HCT116 (cell line): ENCODE measurements at regions not wholly inside any gene's neighbourhood (a gene's known extent, or its start where the extent isn't known, plus 50 kb on each side); places are given as distances from the start of the nearest gene placed in this dataset.

ENCODE experiments used
- ATAC-seq: fragments of 200-7000 bp; cut with Tn5 transposase; 2 replicates; pipeline ENCODE4 v1.9.1; 2020; ENCODE audit warnings: mild to moderate bottlenecking, moderate library complexity
- BruUV-seq: library from RNA; stranded (reverse); fragments of 400-500 nt; replicated peaks from 2 replicates; lab custom pipeline; 2021; lab: Mats Ljungman, UMichigan
- CTCF ChIA-PET: fragments of 300-600 bp; sonication (Branson Sonifier 250); formaldehyde crosslinking; loops from one replicate; lab custom pipeline; 2021; ENCODE audit warnings: antibody characterized with exemption; lab: Charles Lee
- POLR2A ChIA-PET: fragments of 300-600, 350-600 bp; sonication (Branson Sonifier 250); formaldehyde crosslinking; loops from one replicate; lab custom pipeline; 2021; ENCODE audit warnings: antibody characterized with exemption; lab: Charles Lee
- RAD21 ChIA-PET, 2 experiments: fragments of 300-600 bp; sonication (Branson Sonifier 250); formaldehyde crosslinking; loops; one replicate each; lab custom pipeline; 2023; ENCODE audit warnings: low total read pairs in 2 of 2; ENCODE audit not compliant: uncharacterized antibody in 2 of 2, unreplicated experiment in 2 of 2, low non-redundant PET in 1 of 2; lab: Charles Lee
- DNase-seq: peaks from one replicate; pipeline ENCODE4 v3.0.0-alpha.2; 2010; ENCODE audit warnings: low read depth, low spot score
- H2AFZ ChIP-seq: fragments of 200-600 bp; shearing (Covaris generic), sonication (generic); 2 replicates; pipeline ENCODE4 v1.6.1; 2017; ENCODE audit warnings: low read depth, mixed run types, mixed read lengths, antibody characterized with exemption, low read length; ENCODE audit not compliant: poor library complexity, severe bottlenecking
- H3K27ac ChIP-seq: 2 replicates; pipeline ENCODE4 v1.5.1; 2012; ENCODE audit warnings: low read depth, low read length
- H3K27me3 ChIP-seq: fragments of 200-600 bp; sonication (generic); 2 replicates; pipeline ENCODE4 v1.6.1; 2016; ENCODE audit warnings: mixed run types, low read length, mixed read lengths; ENCODE audit not compliant: insufficient read depth
- H3K36me3 ChIP-seq, 2 experiments: fragments of 200-500 bp in 1 of 2; fragments of 200-600 bp in 1 of 2; sonication (Bioruptor generic) in 1 of 2; sonication (generic) in 1 of 2; 2 replicates each; pipeline versions ENCODE4 v1.5.1 to v1.6.1; 2014 to 2016; ENCODE audit warnings: low read length in 2 of 2, inconsistent platforms in 1 of 2, mixed read lengths in 1 of 2, mixed run types in 1 of 2; ENCODE audit not compliant: insufficient read depth in 2 of 2, control insufficient read depth in 1 of 2
- H3K4me1 ChIP-seq, 2 experiments: fragments of 200-600 bp in 1 of 2; sonication (generic) in 1 of 2; 2 replicates each; pipeline versions ENCODE4 v1.5.1 to v1.6.1; 2012 to 2017; ENCODE audit warnings: low read length in 2 of 2, inconsistent platforms in 1 of 2, mild to moderate bottlenecking in 1 of 2, mixed read lengths in 1 of 2, mixed run types in 1 of 2, moderate library complexity in 1 of 2; ENCODE audit not compliant: insufficient read depth in 2 of 2, control insufficient read depth in 1 of 2
- H3K4me2 ChIP-seq: fragments of 200-600 bp; sonication (generic); 2 replicates; pipeline ENCODE4 v1.6.1; 2017; ENCODE audit warnings: mixed run types, low read length, mixed read lengths
- H3K4me3 ChIP-seq, 2 experiments: fragments of 200-600 bp in 1 of 2; sonication (generic) in 1 of 2; replicated peaks in 1 of 2; 2 replicates each; pipeline ENCODE4 v1.5.1; 2011 to 2016; ENCODE audit warnings: low read length in 2 of 2, control low read depth in 1 of 2, low read depth in 1 of 2, mild to moderate bottlenecking in 1 of 2, mixed read lengths in 1 of 2, mixed run types in 1 of 2
- H3K79me2 ChIP-seq: fragments of 200-600 bp; sonication (generic); 2 replicates; pipeline ENCODE4 v1.6.1; 2017; ENCODE audit warnings: mild to moderate bottlenecking, mixed run types, low read length, moderate library complexity, mixed read lengths; ENCODE audit not compliant: insufficient read depth
- H3K9ac ChIP-seq: fragments of 200-600 bp; sonication (generic); 2 replicates; pipeline ENCODE4 v1.6.1; 2016; ENCODE audit warnings: low read length, mixed read lengths
- H3K9me2 ChIP-seq: fragments of 200-600 bp; sonication (generic), shearing (Covaris generic); 2 replicates; pipeline ENCODE4 v1.6.1; 2017; ENCODE audit warnings: mixed run types, mild to moderate bottlenecking, moderate library complexity; ENCODE audit not compliant: insufficient read depth
- H3K9me3 ChIP-seq, 2 experiments: fragments of 200-500 bp in 1 of 2; fragments of 200-600 bp in 1 of 2; sonication (Bioruptor generic) in 1 of 2; sonication (generic) in 1 of 2; 2 replicates each; pipeline ENCODE4 v1.6.1; 2014 to 2017; ENCODE audit warnings: low read length in 2 of 2, mixed read lengths in 2 of 2, inconsistent platforms in 1 of 2, low read depth in 1 of 2, mild to moderate bottlenecking in 1 of 2, mixed run types in 1 of 2, moderate library complexity in 1 of 2; ENCODE audit not compliant: control insufficient read depth in 1 of 2, insufficient read depth in 1 of 2
- H4K20me1 ChIP-seq: fragments of 200-600 bp; sonication (generic), shearing (Covaris generic); 2 replicates; pipeline ENCODE4 v1.6.1; 2017; ENCODE audit warnings: mixed run types, mild to moderate bottlenecking, moderate library complexity; ENCODE audit not compliant: insufficient read depth
- CEBPB ChIP-seq: IDR thresholded peaks from 2 replicates; pipeline ENCODE4 v1.6.1; 2012; ENCODE audit warnings: low read depth
- EGR1 ChIP-seq: IDR thresholded peaks from 2 replicates; pipeline ENCODE4 v1.6.1; 2012; ENCODE audit warnings: low read depth
- ELF1 ChIP-seq: IDR thresholded peaks from 2 replicates; pipeline ENCODE4 v1.6.1; 2012; ENCODE audit warnings: low read depth, borderline replicate concordance
- EZH2 ChIP-seq: fragments of 200-600 bp; sonication (generic); IDR thresholded peaks from 2 replicates; pipeline ENCODE4 v1.6.1; 2017; ENCODE audit warnings: antibody characterized with exemption, mixed run types
- JUND ChIP-seq: IDR thresholded peaks from 2 replicates; pipeline ENCODE4 v1.6.1; 2012
- POLR2A ChIP-seq: IDR thresholded peaks from 2 replicates; pipeline ENCODE4 v1.7.0; 2011; ENCODE audit warnings: borderline replicate concordance; ENCODE audit not compliant: insufficient read depth, insufficient read length; ENCODE audit errors: extremely low read depth
- POLR2AphosphoS5 ChIP-seq: IDR thresholded peaks from 2 replicates; pipeline ENCODE4 v1.6.1; 2011; ENCODE audit warnings: mild to moderate bottlenecking, low read depth, low read length, moderate library complexity
- SP1 ChIP-seq: IDR thresholded peaks from 2 replicates; pipeline ENCODE4 v1.6.1; 2012; ENCODE audit warnings: low read depth
- YY1 ChIP-seq: IDR thresholded peaks from 2 replicates; pipeline ENCODE4 v1.6.1; 2011; ENCODE audit warnings: low read length, low read depth, moderate library complexity, mild to moderate bottlenecking; ENCODE audit not compliant: insufficient replicate concordance; ENCODE audit errors: extremely low read depth
- ZNF274 ChIP-seq: fragments of 200-500 bp; sonication (Bioruptor generic); IDR thresholded peaks from 2 replicates; pipeline ENCODE4 v1.6.1; 2014; ENCODE audit warnings: mild to moderate bottlenecking, low read depth, low read length, inconsistent platforms
- intact Hi-C: fragments of 100-400 bp; cut with micrococcal nuclease; formaldehyde crosslinking; loops from 2 replicates; pipeline ENCODE4 v1.10.0; 2022
- TF ChIP-seq, protein P1 (sequence below): IDR thresholded peaks from 2 replicates; pipeline ENCODE4 v1.6.1; 2012
- TF ChIP-seq, protein P2 (sequence below): IDR thresholded peaks from 2 replicates; pipeline ENCODE4 v1.6.1; 2012; ENCODE audit warnings: low read depth

DNA sequence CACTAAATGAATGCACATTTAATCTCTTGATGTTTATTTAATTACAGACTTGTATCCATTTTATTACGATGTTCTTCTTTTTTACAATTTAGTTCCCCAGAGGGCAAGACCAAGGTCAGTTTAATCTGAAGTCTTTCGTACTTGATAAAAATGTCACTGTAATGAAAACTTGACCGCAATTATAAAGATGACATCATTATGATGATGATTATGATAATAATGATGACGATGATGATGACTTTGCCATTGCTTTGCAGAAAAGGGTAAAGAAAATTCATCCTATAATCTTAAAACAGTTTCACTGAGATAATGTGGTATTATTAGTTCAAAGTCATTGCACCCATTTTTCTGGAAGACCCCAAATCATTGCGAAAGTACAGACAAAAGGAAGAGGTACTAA, 290.1 kb downstream of the NEBL start:
- Histone ChIP-seq H3K9ac (no peak overlapping the region), H3K4me2 (no peak overlapping the region), H3K4me1 (no peaks in the 10 kb centered on the region), H3K27me3 (no peaks in the 10 kb centered on the region), H3K4me3 (no peak overlapping the region), H3K9me3 (peaks cover 0 to 6% of the 10 kb centered on the region in 2 experiments; a peak in 2 of 4 replicates), H2AFZ (no peak overlapping the region), H3K9me2 (no peaks in the 10 kb centered on the region), H3K79me2 (no peaks in the 10 kb centered on the region), H3K36me3 (no peaks in the 10 kb centered on the region), H4K20me1 (no peaks in the 10 kb centered on the region), H3K27ac (no peak overlapping the region)
- TF ChIP-seq EGR1 (no peak), ZNF274 (no peak), EZH2 (no peak)
- TF ChIP-seq, protein P1, sequence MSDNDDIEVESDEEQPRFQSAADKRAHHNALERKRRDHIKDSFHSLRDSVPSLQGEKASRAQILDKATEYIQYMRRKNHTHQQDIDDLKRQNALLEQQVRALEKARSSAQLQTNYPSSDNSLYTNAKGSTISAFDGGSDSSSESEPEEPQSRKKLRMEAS, result no peak
- no peak for ATAC-seq
- intact Hi-C loops, result no loop called here
- CTCF ChIA-PET, result no interaction called here
- POLR2A ChIA-PET, result no interaction called here
- no TSS peak for BruUV-seq
- RAD21 ChIA-PET, result no interaction called here
- DNase-seq, result no peak

DNA sequence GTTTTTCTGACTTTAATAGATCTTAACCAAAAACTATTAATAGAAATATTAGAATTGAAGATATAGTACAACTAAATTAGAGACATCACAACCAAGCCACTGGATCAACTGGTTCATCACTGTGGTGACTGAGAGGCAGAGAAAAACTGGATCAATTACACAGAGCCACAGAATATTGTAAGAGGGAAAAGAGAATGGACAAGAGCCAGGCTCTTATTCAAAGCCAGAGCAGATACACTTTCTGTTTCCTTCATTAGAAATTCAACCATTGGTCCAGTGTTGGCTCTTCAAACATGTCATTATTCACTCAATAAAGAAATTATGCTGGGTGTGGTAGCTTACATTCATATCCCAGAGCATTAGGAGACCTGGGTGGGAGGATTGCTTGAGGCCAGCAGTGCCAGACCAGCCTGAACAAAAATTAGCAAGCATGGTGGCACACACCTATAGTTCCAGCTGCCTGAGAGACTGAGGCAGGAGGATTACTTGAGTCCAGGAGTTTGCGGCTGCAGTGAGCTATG, 295.1 kb downstream of the NEBL start:
- H3K4me3 ChIP-seq, result no peak overlapping the region
- no peaks in the 10 kb centered on the region for H3K27me3 ChIP-seq
- no peak overlapping the region for H2AFZ ChIP-seq
- H3K36me3 ChIP-seq, result no peaks in the 10 kb centered on the region
- H4K20me1 ChIP-seq, result no peaks in the 10 kb centered on the region
- no peak for TF ChIP-seq POLR2A
- no peak for TF ChIP-seq SP1
- no peak for TF ChIP-seq YY1
- TF ChIP-seq CEBPB, result no peak
- no peak for TF ChIP-seq POLR2AphosphoS5
- TF ChIP-seq JUND, result no peak
- TF ChIP-seq, protein P2, sequence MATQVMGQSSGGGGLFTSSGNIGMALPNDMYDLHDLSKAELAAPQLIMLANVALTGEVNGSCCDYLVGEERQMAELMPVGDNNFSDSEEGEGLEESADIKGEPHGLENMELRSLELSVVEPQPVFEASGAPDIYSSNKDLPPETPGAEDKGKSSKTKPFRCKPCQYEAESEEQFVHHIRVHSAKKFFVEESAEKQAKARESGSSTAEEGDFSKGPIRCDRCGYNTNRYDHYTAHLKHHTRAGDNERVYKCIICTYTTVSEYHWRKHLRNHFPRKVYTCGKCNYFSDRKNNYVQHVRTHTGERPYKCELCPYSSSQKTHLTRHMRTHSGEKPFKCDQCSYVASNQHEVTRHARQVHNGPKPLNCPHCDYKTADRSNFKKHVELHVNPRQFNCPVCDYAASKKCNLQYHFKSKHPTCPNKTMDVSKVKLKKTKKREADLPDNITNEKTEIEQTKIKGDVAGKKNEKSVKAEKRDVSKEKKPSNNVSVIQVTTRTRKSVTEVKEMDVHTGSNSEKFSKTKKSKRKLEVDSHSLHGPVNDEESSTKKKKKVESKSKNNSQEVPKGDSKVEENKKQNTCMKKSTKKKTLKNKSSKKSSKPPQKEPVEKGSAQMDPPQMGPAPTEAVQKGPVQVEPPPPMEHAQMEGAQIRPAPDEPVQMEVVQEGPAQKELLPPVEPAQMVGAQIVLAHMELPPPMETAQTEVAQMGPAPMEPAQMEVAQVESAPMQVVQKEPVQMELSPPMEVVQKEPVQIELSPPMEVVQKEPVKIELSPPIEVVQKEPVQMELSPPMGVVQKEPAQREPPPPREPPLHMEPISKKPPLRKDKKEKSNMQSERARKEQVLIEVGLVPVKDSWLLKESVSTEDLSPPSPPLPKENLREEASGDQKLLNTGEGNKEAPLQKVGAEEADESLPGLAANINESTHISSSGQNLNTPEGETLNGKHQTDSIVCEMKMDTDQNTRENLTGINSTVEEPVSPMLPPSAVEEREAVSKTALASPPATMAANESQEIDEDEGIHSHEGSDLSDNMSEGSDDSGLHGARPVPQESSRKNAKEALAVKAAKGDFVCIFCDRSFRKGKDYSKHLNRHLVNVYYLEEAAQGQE, result no peak
- TF ChIP-seq, protein P1, result no peak
- no peak for TF ChIP-seq ELF1
- TF ChIP-seq, all 23 proteins: peak for 0
- ChIA-PET RAD21 (no interaction called here), POLR2A (no interaction called here), CTCF (no interaction called here)
- ATAC-seq (no peak), DNase-seq (no peak)
- Histone ChIP-seq H3K9ac (no peak overlapping the region), H3K4me2 (no peak overlapping the region), H3K9me2 (no peaks in the 10 kb centered on the region), H3K9me3 (no peaks in the 10 kb centered on the region; a peak in 2 of 4 replicates), H3K79me2 (no peaks in the 10 kb centered on the region), H3K27ac (no peak overlapping the region), H3K4me1 (no peaks in the 10 kb centered on the region)
- BruUV-seq, result no TSS peak
- intact Hi-C loops, result no loop called here
